ENCODE measurements at regions not wholly inside any gene's neighbourhood (a gene's known extent, or its start where the extent isn't known, plus 50 kb on each side); places are given as distances from the start of the nearest gene placed in this dataset.

DNA sequence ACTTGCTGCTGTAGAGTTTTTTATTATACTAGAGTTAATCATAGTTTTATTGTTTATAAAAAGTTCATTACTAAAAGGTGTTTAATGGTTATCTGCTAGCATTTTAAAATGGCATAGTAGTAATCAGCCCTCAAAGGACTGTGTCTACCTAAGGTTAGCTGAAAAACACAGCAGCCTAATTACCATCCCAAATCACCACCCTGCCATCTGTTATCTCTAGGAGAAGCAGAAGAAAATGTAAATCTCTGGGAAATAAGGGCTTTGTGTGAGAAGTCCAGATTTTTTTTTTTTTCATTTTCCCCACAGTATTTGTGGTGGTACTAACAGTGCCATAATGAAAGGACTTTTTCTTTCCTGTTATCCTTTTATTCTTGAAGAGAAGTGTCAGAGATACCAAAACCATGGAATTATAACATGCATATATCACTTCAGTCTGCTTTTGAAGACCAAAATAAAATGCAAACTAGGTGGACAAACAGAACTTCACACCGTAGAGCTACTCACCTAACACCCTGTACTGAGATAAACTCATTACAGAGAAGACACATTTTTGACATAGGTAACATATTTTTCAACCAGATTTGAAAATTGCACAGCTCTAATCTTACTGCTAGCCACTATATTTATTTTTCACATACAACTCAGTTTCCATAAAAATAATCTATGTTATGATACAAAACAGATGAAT, 876.2 kb downstream of the C12orf50 start:
- TF ChIP-seq, protein P1, sequence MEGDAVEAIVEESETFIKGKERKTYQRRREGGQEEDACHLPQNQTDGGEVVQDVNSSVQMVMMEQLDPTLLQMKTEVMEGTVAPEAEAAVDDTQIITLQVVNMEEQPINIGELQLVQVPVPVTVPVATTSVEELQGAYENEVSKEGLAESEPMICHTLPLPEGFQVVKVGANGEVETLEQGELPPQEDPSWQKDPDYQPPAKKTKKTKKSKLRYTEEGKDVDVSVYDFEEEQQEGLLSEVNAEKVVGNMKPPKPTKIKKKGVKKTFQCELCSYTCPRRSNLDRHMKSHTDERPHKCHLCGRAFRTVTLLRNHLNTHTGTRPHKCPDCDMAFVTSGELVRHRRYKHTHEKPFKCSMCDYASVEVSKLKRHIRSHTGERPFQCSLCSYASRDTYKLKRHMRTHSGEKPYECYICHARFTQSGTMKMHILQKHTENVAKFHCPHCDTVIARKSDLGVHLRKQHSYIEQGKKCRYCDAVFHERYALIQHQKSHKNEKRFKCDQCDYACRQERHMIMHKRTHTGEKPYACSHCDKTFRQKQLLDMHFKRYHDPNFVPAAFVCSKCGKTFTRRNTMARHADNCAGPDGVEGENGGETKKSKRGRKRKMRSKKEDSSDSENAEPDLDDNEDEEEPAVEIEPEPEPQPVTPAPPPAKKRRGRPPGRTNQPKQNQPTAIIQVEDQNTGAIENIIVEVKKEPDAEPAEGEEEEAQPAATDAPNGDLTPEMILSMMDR (IDR thresholded peaks at IDR 0.05), result no peak
- Histone ChIP-seq H3K4me3 (ENCODE audit: low read depth, low read length) (no peak overlapping the region), H3K27ac (no peak overlapping the region), H3K27me3 (ENCODE audit: control insufficient read depth, insufficient read depth, low read length) (no peaks in the 10 kb centered on the region), H2AFZ (no peak overlapping the region), H3K9me3 (ENCODE audit: control insufficient read depth, low read length) (no peaks in the 10 kb centered on the region), H3K79me2 (no peaks in the 10 kb centered on the region), H3K4me2 (ENCODE audit: low read length) (no peak overlapping the region), H3K4me1 (no peaks in the 10 kb centered on the region), H3K36me3 (ENCODE audit: control insufficient read depth, insufficient read depth, low read length) (no peaks in the 10 kb centered on the region), H3K9ac (no peak overlapping the region)

DNA sequence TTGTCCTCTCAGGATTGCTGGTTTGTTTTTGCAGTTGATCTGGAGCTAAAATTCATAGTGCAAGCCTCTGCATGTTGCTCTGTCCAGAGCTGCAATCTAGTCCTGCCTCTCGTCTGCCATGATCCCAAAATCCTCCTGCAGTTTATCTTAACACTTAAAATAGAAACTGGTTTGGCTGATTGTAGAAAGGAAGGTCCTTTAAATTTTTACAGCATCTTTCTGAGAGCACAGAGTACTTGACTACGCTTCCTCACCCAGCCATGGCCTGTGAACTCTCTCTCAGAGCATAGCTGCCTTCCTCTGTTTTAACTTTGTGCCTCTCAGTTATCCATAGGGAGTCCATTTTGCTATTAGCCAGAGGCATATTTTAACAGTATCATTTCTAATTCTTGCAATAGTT, 877.1 kb downstream of the C12orf50 start:
- Histone ChIP-seq H3K36me3 (ENCODE audit: control insufficient read depth, insufficient read depth, low read length) (no peaks in the 10 kb centered on the region), H3K4me3 (ENCODE audit: low read depth, low read length) (no peak overlapping the region), H3K27me3 (ENCODE audit: control insufficient read depth, insufficient read depth, low read length) (no peaks in the 10 kb centered on the region), H3K9ac (no peak overlapping the region), H3K9me3 (ENCODE audit: control insufficient read depth, low read length) (no peaks in the 10 kb centered on the region), H3K27ac (no peak overlapping the region), H3K4me1 (no peaks in the 10 kb centered on the region), H2AFZ (no peak overlapping the region), H3K4me2 (ENCODE audit: low read length) (no peak overlapping the region), H3K79me2 (no peaks in the 10 kb centered on the region)
- TF ChIP-seq, protein P1 (IDR thresholded peaks at IDR 0.05), result no peak

DNA sequence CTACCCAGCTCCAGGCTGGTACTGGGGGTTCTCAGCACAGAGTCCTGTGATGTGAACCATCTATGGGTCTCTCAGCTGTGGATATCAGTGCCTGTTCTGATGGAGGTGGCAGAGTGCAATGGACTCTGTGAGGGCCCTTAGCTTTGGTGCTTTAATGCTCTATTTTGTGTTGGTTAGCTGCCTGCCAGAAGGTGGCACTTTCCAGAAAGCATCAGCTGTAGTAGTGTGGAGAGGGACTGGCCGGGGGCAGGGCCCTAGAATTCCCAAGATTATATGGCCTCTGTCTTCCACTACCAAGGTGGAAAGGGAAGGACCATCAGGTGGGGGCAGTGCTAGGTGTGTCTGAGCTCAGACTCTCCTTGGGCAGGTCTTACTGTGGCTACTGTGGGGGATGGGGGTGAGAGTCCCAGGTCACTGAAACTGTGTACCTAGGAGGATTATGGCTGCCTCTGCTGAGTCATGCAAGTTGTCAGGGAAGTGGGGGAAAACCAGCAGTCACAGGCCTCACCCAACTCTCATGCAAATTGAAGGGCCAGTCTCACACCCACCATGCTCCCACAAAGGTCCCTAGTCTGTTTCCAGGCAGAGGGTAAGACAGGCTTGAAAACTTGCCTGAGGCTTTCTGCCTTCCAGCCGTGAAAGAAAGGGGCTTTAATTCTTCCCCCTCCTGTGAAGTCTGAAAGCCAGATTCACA, 878.1 kb downstream of the C12orf50 start:
- TF ChIP-seq, protein P1 (IDR thresholded peaks at IDR 0.05), result no peak
- Histone ChIP-seq H3K4me3 (ENCODE audit: low read depth, low read length) (no peak overlapping the region), H2AFZ (no peak overlapping the region), H3K27ac (no peak overlapping the region), H3K4me2 (ENCODE audit: low read length) (no peak overlapping the region), H3K4me1 (no peaks in the 10 kb centered on the region), H3K27me3 (ENCODE audit: control insufficient read depth, insufficient read depth, low read length) (no peaks in the 10 kb centered on the region), H3K9ac (no peak overlapping the region), H3K9me3 (ENCODE audit: control insufficient read depth, low read length) (no peaks in the 10 kb centered on the region), H3K36me3 (ENCODE audit: control insufficient read depth, insufficient read depth, low read length) (no peaks in the 10 kb centered on the region), H3K79me2 (no peaks in the 10 kb centered on the region)

DNA sequence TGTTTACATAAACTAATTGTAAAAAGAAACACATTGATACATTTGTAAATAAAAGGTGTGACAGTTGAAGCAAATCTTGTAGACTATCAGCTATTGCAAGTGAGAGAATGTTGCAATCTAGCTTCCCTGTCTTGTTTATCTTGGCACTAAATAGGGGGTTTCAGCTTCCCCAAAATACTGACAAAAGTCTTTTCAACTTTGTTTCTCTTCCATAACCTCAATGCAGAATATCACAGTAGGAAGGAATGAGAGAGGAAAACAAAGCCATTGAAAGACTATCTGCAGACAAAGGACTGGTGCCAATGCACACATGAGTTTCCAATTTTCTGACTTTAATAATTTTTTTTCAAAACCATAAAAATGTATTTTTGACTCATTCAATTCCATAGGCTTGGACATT, 886.2 kb upstream of the MGAT4C start:
- TF ChIP-seq, protein P1 (IDR thresholded peaks at IDR 0.05), result no peak
- H3K9me3 ChIP-seq (ENCODE audit: control insufficient read depth, low read length), result no peaks in the 10 kb centered on the region
- H3K27me3 ChIP-seq (ENCODE audit: control insufficient read depth, insufficient read depth, low read length), result no peaks in the 10 kb centered on the region
- no peak overlapping the region for H2AFZ ChIP-seq
- H3K4me1 ChIP-seq, result no peaks in the 10 kb centered on the region
- no peak overlapping the region for H3K9ac ChIP-seq
- H3K4me2 ChIP-seq (ENCODE audit: low read length), result no peak overlapping the region
- no peaks in the 10 kb centered on the region for H3K36me3 ChIP-seq (ENCODE audit: control insufficient read depth, insufficient read depth, low read length)
- H3K27ac ChIP-seq, result no peak overlapping the region
- H3K79me2 ChIP-seq, result no peaks in the 10 kb centered on the region
- H3K4me3 ChIP-seq (ENCODE audit: low read depth, low read length), result no peak overlapping the region

DNA sequence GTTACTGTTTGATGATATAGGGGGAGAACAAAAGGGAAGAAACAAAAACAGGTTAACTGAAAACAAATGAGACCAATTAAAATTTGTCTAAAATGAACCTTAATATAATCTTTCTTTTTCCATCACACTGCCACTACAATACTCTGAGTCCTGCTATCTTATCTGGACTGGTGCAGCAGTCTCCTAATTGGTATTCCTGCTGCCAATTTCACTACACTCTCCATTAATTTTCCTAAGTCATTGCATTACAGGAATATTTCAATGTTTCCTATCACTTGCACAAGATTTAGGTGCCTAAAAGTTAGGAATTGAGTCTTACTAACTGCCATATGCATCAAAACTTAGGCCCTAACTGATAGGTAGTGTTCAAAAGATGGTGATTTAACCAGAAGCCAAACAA, 884.9 kb upstream of the MGAT4C start:
- Histone ChIP-seq H3K4me3 (ENCODE audit: low read depth, low read length) (no peak overlapping the region), H3K9ac (no peak overlapping the region), H3K4me1 (no peaks in the 10 kb centered on the region), H3K9me3 (ENCODE audit: control insufficient read depth, low read length) (no peaks in the 10 kb centered on the region), H3K36me3 (ENCODE audit: control insufficient read depth, insufficient read depth, low read length) (no peaks in the 10 kb centered on the region), H3K4me2 (ENCODE audit: low read length) (no peak overlapping the region), H3K27ac (no peak overlapping the region), H2AFZ (no peak overlapping the region), H3K27me3 (ENCODE audit: control insufficient read depth, insufficient read depth, low read length) (no peaks in the 10 kb centered on the region), H3K79me2 (no peaks in the 10 kb centered on the region)
- TF ChIP-seq, protein P1 (IDR thresholded peaks at IDR 0.05), result no peak

Data from parathyroid adenoma (tissue), 2 donors.